Ascending aorta (tissue), 2 donors: ENCODE measurements at regions not wholly inside any gene's neighbourhood (a gene's known extent, or its start where the extent isn't known, plus 50 kb on each side); places are given as distances from the start of the nearest gene placed in this dataset.
"Not testable (repeated sequence)": the region's sequence is repeated elsewhere in the genome, so short reads cannot be mapped to it uniquely, and the experiment has no call there.

ENCODE experiments used
- DNase-seq, 2 donors: peaks; one replicate each; pipeline ENCODE4 v3.0.0-alpha.2; 2019; ENCODE audit warnings: low spot score in 2 of 2
- H3K27ac ChIP-seq, 2 donors: fragments of 200-600 bp; sonication (generic); one replicate each; pipeline ENCODE4 v1.5.1; 2016 to 2017; ENCODE audit warnings: mild to moderate bottlenecking in 1 of 2
- H3K27me3 ChIP-seq: fragments of 200-600 bp; sonication (generic); one replicate; pipeline ENCODE4 v1.5.1; 2017
- H3K36me3 ChIP-seq, 2 donors: fragments of 200-600 bp; sonication (generic); one replicate each; pipeline ENCODE4 v1.5.1; 2016
- H3K4me1 ChIP-seq, 2 donors: fragments of 200-600 bp; sonication (generic); one replicate each; pipeline ENCODE4 v1.5.1; 2016 to 2017; ENCODE audit warnings: mild to moderate bottlenecking in 1 of 2
- H3K4me3 ChIP-seq, 2 donors: fragments of 200-600 bp; sonication (generic); one replicate each; pipeline ENCODE4 v1.5.1; 2016 to 2017; ENCODE audit warnings: mild to moderate bottlenecking in 1 of 2
- H3K9me3 ChIP-seq, 2 donors: fragments of 200-600 bp; sonication (generic); one replicate each; pipeline ENCODE4 v1.5.1; 2016
- CTCF ChIP-seq, 3 experiments: fragments of 200-600 bp in 2 of 3; fragments of 450-650 bp in 1 of 3; sonication (generic) in 2 of 3; IDR thresholded peaks; one replicate each; pipeline ENCODE4 v1.5.1; 2016 to 2019; ENCODE audit warnings: antibody characterized with exemption in 3 of 3, mild to moderate bottlenecking in 1 of 3, moderate library complexity in 1 of 3
- intact Hi-C: fragments of 100-400 bp; cut with DNase I; formaldehyde crosslinking; loops from one replicate; pipeline ENCODE4 v1.15.1; 2023

GRCh38 chr6:74273541-74273940, 577.5 kb downstream of the CD109 start:
- Histone ChIP-seq H3K27me3 (no peaks in the 10 kb centered on the region), H3K4me3 (no peak overlapping the region), H3K9me3 (no peaks in the 10 kb centered on the region), H3K4me1 (no peaks in the 10 kb centered on the region), H3K36me3 (no peaks in the 10 kb centered on the region), H3K27ac (no peak overlapping the region)
- no peak for DNase-seq
- intact Hi-C loops, result no loop called here
- TF ChIP-seq CTCF (IDR thresholded peaks at IDR 0.05), result no peak

GRCh38 chr6:74269600-74269858, 573.5 kb downstream of the CD109 start:
- Histone ChIP-seq H3K27me3 (no peaks in the 10 kb centered on the region), H3K27ac (no peak overlapping the region), H3K4me3 (no peak overlapping the region), H3K4me1 (no peaks in the 10 kb centered on the region), H3K36me3 (no peaks in the 10 kb centered on the region), H3K9me3 (no peaks in the 10 kb centered on the region)
- intact Hi-C loops, result no loop called here
- DNase-seq, result no peak
- no peak for TF ChIP-seq CTCF (IDR thresholded peaks at IDR 0.05)

GRCh38 chr6:74268815-74269599, 573.0 kb downstream of the CD109 start:
- Histone ChIP-seq H3K27me3 (no peaks in the 10 kb centered on the region), H3K27ac (no peak overlapping the region), H3K36me3 (no peaks in the 10 kb centered on the region), H3K9me3 (no peaks in the 10 kb centered on the region), H3K4me3 (no peak overlapping the region), H3K4me1 (no peaks in the 10 kb centered on the region)
- intact Hi-C loops, result no loop called here
- TF ChIP-seq CTCF (IDR thresholded peaks at IDR 0.05), result no peak
- no peak for DNase-seq

- no peaks in the 10 kb centered on the region for H3K9me3 ChIP-seq
- DNase-seq, result no peak
- no peak for TF ChIP-seq CTCF (IDR thresholded peaks at IDR 0.05)
- intact Hi-C loops, result no loop called here
- no peak overlapping the region for H3K4me3 ChIP-seq
- no peaks in the 10 kb centered on the region for H3K36me3 ChIP-seq
- no peak overlapping the region for H3K27ac ChIP-seq
- no peaks in the 10 kb centered on the region for H3K27me3 ChIP-seq
- H3K4me1 ChIP-seq, result no peaks in the 10 kb centered on the region
Observed at GRCh38 chr6:74259981-74260380, 564.0 kb downstream of the CD109 start.

GRCh38 chr6:74256781-74257180, 560.8 kb downstream of the CD109 start:
- no peak for TF ChIP-seq CTCF (IDR thresholded peaks at IDR 0.05)
- DNase-seq, result no peak
- H3K36me3 ChIP-seq, result no peaks in the 10 kb centered on the region
- intact Hi-C loops, result no loop called here
- H3K27me3 ChIP-seq, result no peaks in the 10 kb centered on the region
- H3K9me3 ChIP-seq, result no peaks in the 10 kb centered on the region
- no peak overlapping the region for H3K4me3 ChIP-seq
- no peak overlapping the region for H3K27ac ChIP-seq
- H3K4me1 ChIP-seq, result no peaks in the 10 kb centered on the region

- intact Hi-C loops, result no loop called here
- no peaks in the 10 kb centered on the region for H3K27me3 ChIP-seq
- no peaks in the 10 kb centered on the region for H3K9me3 ChIP-seq
- H3K4me3 ChIP-seq, result no peak overlapping the region
- no peaks in the 10 kb centered on the region for H3K4me1 ChIP-seq
- no peak for TF ChIP-seq CTCF (IDR thresholded peaks at IDR 0.05)
- DNase-seq, result no peak
- H3K36me3 ChIP-seq, result no peaks in the 10 kb centered on the region
- H3K27ac ChIP-seq, result no peak overlapping the region
Observed at GRCh38 chr6:74256381-74256780, 560.4 kb downstream of the CD109 start.

- H3K27ac ChIP-seq, H3K36me3 ChIP-seq, DNase-seq, H3K27me3 ChIP-seq, H3K4me3 ChIP-seq, H3K9me3 ChIP-seq, H3K4me1 ChIP-seq, intact Hi-C loops: not testable (repeated sequence)
Observed at GRCh38 chr6:74255007-74255406, 559.0 kb downstream of the CD109 start.

GRCh38 chr6:74254147-74254546, 558.1 kb downstream of the CD109 start:
- intact Hi-C loops, H3K4me3 ChIP-seq, H3K27ac ChIP-seq, H3K9me3 ChIP-seq, DNase-seq, H3K4me1 ChIP-seq, H3K36me3 ChIP-seq, H3K27me3 ChIP-seq: not testable (repeated sequence)
